Dermis microvascular lymphatic vessel endothelial cell (primary cell): ENCODE measurements at regions not wholly inside any gene's neighbourhood (a gene's known extent, or its start where the extent isn't known, plus 50 kb on each side); places are given as distances from the start of the nearest gene placed in this dataset.
"Not testable (repeated sequence)": the region's sequence is repeated elsewhere in the genome, so short reads cannot be mapped to it uniquely, and the experiment has no call there.

Source experiments
- DNase-seq, 2 donors: peaks; one replicate each; pipeline versions ENCODE4 v3.0.0 to v3.0.0-alpha.2; 2010; ENCODE audit warnings: low read depth in 2 of 2

DNA sequence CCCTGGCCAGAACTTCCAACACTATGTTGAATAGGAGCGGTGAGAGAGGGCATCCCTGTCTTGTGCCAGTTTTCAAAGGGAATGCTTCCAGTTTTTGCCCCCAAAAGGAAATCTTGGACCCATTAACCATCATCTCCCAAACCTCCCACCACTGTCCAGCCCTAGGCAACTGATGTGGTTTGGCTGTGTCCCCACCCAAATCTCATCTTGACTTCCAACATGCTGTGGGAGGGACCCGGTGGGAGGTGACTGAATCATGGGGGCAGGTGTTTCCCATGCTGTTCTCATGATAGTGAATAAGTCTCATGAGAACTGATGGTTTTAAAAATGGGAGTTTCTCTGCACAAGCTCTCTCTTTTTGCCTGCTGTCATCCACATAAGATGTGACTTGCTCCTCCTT, 119.1 kb upstream of the RMDN2 start:
- DNase-seq = not testable (repeated sequence)

DNA sequence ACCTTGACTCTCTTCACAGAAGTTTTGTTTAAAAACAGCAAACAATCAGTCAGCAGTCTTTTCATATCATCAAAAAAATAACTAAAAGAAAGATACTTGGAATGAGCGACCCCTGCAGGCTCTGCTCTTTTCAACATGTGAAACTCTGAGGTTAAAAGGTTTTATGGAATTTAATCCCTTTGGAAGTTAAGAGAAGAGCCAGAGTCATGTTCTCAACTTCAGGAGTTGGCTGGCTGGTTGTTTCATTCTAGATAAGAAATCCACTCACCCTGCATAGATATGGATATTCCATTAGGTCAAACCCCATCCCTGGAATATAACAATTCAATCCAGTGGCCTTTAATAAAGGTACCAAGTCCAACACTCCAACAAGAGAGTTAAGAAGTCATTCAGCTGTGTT, 115.6 kb upstream of the RMDN2 start:
- DNase-seq = peak; percentile 53 to 74

DNA sequence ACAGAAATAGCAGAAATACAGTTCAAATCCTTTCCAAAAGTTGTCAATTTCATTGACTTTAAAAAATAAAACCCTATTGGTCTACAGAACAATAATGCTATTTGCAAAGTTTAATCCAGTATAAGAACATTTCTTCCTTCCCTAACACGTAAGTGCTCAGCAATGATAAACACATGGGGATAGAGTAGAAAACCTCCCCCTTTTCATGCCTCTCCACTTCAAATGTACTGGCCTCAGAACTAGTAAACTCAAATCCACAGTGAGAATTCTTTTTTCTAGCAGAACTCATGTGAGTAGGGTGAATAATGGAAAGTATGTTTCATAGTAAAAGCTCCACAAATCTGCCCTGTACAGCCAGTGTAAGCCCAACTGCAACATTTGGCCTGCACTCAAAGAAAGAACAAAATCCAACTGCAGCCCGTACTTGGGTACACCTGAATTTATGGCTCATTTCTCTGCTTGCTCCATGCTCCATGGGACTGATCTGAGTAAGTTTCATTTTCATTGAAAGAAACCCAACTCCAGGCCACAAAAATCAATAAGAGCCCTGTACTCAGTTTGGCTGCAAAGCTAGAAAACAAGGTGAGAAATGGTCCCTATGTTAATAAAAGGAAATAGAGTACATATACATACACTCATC, 115.0 kb upstream of the RMDN2 start:
- DNase-seq = no peak

DNA sequence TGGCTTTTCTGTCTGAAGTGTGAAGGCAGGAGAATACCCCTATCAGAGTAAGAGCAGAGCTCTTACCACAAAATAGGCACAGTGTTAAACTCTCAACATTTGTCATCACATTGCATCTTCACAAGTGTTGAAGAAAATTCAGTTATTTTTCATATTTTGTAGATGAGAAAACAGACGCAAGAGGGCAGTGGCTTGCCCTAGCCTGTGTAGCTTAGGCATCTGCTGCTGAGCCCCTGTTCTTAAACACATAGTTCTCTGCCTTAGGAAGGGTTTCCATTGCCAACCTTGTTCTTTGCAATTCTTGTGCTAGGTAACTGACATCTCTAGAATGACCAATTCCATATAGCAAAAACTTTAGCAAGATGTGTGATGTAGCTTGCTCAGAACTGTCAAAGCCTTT, 112.7 kb upstream of the RMDN2 start:
- DNase-seq = no peak

DNA sequence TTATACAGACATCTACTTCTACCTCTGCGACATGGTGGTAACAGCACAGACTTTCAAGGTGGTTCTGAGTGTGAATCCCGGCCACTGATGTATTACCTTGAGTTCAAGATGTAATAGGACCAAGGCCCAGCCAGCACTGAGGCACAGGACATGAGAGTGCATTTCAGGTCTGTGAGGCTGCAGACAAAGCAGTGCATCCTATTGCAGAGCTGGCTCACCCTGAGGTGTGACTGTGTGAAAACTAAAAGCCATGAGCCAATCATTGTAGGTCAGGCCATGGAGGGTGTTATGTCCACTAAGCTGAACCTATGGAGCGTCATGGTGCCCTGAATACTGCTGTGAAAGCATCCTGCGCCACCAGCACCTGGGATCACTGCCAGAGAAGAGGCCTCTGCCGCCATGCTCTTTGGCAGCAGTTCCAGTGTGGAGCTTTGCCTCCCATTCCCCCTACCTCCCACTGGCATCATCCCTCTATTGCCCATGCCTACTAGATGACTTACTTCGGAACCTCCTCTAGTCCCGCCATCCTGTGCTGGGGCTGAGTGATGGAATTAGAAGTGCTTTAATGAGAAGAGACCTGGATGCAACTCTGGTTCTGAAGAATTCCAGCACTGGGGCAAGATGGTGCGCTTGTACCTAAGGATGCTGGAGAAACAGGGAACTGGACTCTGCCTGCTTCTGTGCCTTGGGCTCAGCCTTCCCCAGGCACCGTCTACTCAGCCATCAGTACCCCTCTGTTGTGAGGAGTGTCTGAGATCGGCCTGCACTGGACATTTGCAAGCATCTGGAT, 112.0 kb upstream of the RMDN2 start:
- no peak for DNase-seq

DNA sequence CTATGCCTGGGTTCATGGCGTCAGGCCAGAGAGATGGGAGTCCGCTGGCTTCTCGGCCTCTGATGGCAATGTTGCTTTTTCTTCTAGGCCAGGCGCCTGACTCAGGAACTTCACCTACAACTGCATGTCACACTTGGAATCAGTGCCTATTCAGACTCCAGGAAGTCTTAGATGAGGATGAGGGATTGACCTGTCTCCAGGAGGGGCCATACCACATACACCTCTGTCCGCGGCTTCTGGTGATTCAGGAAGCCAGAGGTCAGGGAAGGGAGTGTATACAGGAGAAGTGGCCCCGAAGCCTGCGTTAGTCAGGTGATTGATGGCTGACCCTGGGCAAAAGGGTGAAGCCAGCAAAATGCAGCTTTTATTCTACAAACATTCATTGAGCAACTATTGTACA, 109.1 kb upstream of the RMDN2 start:
- peak in 1 of 2 donors; percentile 29 for DNase-seq

DNA sequence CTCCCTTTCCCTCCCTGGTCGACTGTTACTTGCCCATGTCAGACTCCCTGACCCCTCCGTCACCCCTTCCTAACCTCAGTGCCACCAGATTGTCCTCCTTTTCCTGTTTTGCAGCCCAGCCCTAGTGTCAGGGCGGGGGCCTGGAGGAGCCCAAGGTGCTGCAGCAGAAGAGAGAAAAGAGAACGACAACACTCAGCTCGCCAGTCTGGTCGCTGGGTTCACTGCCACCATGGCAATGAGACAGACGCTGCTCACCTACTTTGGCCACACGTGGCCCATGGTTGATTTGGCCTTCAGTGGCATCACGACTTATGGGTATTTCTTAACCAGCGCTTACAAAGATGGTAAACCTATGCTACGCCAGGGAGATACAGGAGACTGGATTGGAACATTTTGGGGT, 108.4 kb upstream of the RMDN2 start:
- DNase-seq = no peak

DNA sequence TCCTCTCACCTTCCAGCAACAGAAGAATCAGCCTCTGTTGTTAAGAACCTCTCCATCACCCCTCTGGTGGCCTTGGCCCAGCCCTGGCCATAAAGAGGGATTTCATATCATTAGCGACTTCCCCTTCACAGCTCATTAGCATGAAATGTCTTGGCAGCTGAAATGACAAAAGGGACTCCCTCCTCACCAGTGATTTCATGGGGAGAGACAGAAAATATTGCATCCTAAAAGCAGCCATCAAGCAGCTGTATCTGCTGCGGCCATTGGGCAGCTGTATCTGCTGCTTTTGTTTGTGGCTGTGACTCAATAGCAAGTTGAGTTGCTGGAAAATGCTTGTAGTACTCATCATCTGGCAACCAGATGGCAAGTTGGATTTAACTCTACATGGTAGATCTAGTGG, 105.9 kb upstream of the RMDN2 start:
- DNase-seq = no peak

DNA sequence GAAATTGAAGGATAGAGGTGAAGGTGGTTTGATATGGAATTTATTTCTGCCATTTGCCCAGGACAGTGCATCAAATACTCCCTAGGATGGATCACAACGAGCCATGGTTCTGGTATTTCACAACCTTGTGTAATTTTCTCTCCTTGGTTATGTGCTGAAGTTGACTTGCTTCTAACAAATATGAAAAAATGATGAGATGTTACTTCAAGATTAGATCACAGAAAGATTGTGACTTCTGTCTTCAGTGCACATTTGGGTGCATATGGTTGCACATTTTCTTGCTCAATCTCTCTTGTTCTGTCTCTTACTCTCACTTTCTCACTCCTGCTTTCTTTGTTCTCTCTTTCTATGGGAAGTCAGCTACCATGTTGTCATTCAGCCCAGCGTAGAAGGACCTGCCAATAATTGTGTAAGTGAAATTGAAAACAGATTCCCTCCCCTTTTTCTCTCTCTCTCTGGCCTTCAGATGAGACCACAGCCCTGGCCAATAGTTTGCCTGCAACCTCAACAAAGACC, 104.6 kb upstream of the RMDN2 start:
- DNase-seq = no peak

DNA sequence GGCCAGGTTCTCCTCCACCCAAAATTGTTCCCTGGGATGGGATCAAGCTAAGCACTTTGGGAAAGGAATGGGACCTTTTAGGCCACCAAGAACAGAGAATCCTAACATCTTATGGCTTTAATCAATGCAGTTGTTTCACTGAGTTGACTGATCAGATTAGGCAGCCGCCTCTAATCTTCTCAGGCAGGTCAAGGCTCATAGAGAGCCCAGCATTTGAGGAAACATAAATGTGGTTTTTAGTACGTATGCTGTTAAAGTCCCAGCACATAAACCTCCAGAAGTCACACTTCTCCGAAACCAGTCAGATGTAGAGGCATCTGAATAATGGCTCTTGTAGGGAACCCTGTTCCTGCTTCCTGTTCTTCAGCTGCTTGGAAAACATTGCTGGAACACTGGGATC, 99.5 kb upstream of the RMDN2 start:
- DNase-seq = no peak

DNA sequence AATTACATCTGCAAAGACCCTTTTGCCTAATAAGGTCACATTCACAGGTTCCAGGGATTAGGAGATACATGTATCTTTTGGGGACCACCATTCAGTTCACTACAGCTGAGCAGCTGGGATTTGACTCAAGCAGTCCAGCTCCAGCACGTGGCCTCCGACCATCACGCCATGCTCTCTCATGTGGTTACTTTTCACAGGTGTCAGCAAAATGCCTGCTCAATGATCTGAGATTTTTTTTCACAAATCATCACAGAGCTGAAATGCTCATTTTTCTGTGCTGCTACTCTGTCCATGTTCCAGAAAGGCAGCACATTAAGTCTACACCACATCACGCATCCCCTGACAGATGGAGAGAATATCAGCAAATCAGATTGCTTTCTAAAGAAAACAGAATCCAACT, 98.5 kb upstream of the RMDN2 start:
- DNase-seq = no peak

DNA sequence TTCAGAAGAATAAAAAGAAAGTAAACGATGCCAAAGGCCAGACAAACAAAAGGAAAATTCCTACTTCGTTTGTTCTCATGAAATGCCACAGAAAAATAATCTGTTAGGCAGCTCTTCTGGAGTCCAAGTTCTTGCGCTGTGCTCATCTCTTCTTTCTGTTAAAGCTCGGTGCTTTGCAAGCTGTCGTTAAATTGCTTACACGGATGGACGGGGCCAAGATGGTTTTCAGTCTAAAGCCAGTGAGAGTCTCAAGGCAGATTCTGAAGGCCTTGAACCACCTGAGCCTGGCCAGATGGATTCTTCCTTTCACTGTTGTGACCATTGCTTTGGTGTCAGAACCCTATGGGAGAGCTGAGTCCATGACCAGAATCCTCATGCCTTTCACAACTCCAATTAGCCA, 97.6 kb upstream of the RMDN2 start:
- no peak for DNase-seq

DNA sequence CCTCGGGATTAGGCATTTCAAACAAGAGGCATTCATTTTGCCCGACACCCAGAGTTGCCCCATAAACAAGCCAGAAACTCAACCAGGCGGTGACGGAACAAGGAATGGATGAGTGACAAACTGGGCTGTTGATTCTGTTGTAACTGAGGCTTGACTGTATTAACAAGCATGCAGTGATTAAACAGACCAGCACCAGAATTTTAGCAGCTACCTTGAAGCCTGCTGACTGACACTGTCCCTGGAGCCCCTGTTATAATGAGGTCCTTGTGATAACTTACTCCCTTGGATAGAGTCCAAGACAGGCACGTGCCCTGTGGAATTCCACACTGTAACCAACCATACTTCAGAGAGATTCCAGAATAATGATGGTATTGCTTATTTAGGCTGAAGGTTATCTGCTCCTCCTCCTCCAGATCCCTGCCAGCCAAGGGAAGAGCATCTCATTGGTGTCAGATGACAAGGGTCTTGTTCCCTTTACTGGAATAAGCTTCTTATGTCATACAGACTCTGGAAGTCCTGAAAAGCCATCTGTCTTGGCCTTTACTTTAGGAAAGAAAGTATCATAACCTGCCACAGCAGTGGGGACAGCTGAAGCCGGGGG, 97.1 kb upstream of the RMDN2 start:
- DNase-seq = peak in 1 of 2 donors; percentile 68

DNA sequence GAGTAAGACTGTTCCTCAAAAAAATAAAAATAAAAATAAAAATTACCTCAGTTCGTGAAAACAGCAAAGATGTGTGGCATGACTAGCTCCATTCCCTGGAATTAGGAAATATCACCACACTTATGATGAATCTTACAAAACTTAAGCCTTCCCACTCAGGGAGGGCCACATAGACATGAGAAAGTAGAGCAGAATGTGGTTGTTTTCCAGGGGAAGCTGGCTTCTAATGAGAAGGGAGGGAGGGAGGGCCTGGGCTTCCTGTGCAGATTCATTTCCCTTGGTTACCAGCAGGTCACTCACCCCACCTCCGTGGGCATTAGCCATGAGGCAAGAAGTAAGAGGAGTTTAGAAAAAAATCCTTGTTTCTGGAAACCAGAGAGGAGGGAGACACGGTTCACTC, 95.9 kb upstream of the RMDN2 start:
- DNase-seq = peak; percentile 77 to 96

DNA sequence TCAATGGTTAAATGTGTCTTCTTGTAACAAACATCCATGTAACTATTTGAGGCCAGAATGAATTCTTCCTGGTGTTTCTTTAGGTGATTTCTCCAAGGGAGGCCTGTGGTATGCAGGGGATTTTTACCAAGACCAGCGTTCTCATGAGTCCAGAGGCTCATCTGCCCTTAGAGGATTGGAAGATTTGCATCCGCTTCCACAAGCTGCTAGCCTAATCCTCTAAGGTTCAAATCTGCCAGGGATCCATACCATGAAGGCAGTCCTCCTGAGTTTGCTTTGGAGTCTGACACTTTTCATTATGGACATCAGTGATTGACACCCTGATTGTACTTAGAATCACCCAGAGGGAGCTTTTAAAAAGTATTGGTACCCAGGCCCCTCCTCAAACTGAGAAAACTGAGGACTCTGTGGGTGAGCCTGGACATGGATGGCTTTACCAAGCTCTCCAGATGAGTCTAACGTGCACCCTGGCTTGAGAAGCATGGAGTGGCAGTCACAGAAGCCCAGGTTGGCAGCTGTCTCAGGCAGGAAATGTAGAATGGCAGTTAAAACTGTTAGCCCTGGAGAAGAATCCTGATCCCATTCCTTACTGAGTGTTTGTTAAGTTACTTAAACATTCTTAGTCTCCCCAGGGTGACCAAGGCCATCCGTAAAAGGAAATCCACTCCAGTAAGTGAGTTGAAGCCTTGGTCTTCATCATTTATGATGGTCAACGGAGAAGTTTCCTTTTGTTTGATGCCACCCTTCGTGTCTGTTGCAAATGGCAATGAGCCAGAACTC, 95.3 kb upstream of the RMDN2 start:
- no peak for DNase-seq

DNA sequence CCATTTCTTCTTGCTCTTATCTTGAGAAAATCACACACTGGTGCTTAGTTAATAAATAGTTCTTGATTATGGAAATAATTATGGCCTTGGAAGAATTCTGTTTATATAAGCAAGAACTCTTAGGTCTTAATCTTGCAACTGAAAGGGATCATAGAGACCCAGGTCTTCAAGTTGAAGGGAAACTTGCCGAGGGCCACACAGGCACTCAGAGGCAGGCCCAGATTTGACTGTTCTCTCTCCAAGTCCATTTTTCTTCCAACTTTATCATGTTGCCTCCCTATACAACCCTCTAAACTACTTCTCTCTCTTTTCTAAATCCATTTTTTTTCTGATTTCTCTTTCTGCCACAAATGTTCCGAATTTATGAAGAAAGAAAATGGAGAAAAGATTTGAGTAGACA, 94.5 kb upstream of the RMDN2 start:
- DNase-seq = no peak

DNA sequence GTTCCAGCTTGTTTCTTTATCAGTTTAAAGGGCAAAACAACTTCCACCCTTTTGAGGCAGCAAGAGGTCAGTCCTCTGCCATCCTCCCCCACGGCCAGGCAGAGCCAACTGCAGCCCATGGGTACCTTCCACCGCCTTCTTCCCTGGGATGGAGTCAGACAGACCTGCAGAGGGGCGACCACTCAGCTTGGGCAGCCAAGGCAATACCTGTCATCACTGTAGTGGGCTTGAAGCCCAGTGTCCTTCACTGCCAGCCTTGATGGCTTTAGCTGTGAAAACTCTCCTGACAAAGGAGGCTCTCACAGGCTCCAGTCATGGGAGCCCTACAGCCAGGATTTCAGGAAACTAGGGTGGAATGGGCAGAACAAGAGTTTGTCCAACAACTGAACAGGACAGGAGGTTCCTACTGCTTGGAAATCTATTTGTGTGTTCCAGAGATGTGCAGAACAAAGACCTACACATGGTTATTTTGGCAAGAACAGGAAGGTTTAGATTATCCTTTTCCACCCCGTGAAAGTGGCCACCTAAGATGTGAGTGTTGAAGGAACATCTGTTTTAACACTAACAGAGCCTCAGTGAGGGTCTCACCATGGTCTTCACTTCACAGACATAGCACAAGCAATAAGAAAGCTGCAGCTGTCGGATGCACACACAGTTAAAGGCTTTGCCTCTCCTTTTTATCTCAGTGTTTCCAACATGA, 93.9 kb upstream of the RMDN2 start:
- DNase-seq = no peak

DNA sequence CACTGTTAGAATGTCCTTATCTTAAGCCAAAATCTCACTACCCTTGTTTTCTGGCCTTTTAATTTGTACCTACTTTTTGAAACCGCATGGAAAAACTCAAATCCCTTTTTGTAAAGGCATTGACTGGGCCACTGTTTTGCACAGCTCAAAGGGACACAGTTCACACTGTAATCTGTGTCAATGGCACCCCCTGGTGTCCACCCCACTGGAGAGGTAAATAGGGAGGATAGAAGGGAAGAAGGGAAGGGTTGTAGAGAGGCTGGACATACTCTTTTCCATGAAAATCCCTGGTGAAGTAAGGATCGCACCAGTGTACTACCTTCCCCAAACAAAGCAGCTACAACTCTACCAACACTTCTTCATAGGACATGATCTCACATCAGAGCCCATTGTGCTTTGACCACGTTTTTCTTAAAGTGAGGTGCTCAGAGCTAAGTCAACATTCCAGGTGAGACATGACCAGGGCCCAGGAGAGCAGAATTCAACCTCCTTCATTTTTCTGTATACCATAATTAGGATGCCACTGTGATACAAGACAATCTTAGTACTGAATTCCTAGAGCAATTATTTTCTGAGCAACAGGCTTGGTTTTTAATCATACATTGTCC, 92.4 kb upstream of the RMDN2 start:
- DNase-seq = peak; percentile 82 to 86

DNA sequence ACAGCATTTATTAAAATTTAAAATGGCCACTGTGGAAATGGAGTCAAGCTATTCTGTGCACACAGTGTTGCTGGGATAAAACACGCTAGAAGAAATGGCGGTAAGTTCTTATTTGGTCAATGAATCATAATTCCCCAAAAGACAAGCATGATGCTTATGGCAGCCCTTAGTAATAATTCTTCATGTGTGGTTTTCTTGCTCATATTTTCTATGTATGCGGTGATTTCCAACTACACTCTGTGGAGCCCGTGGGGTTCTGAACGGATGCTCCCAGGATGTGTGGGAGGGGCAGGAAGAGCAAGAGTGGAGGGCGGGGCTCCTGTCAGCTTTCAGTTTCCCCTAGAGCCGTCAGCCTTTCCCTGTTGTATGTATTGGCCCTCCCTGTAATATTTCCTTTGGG, 91.7 kb upstream of the RMDN2 start:
- DNase-seq = no peak

DNA sequence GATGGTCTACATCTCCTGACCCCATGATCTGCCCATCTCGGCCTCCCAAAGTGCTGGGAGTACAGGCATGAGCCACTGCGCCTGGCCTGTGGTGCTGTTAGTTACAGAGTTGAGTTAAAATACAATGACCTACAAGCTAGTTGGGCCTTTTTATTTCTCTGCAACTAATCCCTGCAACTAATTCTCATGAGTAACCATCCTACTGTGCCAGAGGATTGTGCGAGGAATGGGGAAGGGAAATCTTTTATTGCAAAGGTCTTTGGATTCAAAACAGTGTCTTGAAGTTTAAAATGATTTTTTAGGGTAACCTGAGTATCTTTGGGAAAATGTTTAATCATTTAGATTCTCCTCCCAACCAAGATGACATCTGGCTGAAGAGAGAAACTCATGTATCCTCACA, 88.8 kb upstream of the RMDN2 start:
- DNase-seq = no peak

DNA sequence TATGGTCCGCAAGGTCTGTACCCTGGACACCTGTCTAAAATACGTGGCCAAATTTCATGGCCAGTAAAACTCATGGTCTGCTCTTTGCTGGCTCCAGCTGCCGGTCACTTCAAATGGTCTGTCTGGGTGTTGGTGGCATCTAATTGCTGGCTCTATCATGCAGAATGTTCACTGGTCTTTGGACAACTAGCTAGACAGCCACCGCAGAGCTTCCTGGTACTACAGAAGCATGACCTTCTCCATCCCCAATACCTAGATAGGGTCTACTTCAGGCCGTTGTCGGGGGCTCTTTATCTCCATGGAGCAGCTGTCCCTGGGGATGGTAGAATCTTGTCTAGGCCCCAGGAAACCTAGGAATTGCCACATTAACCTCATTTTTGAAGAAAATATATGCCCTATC, 88.4 kb upstream of the RMDN2 start:
- DNase-seq = no peak
